ENCODE measurements at regions not wholly inside any gene's neighbourhood (a gene's known extent, or its start where the extent isn't known, plus 50 kb on each side); places are given as distances from the start of the nearest gene placed in this dataset.

DNA sequence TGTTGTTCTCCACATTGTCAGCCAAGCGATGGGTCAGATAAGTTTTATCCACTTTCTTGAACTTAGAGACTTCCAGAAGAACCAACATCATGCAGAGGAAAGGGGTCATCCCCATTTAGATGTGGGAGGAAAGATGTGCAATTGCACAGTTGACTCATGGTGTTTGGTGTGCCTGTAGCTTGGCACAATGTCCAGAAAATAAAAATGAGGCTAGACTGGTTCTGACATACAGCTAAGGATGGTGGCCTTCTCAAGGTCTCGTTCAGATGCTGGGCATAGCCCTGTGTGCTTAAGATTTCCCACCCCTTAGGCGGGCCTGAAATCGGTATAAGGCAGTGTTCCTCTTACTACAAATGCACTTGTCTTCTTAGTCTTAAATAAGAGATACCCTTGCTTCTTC lies 101.1 kb downstream of the PCDH7 start:
- no peak overlapping the region for H3K4me3 ChIP-seq (ENCODE audit: low read depth, low read length)
- DNase-seq (ENCODE audit: low read depth): no peak
- no peaks in the 10 kb centered on the region for H3K36me3 ChIP-seq (ENCODE audit: control insufficient read depth, insufficient read depth, low read length)
- TF ChIP-seq, protein P1, sequence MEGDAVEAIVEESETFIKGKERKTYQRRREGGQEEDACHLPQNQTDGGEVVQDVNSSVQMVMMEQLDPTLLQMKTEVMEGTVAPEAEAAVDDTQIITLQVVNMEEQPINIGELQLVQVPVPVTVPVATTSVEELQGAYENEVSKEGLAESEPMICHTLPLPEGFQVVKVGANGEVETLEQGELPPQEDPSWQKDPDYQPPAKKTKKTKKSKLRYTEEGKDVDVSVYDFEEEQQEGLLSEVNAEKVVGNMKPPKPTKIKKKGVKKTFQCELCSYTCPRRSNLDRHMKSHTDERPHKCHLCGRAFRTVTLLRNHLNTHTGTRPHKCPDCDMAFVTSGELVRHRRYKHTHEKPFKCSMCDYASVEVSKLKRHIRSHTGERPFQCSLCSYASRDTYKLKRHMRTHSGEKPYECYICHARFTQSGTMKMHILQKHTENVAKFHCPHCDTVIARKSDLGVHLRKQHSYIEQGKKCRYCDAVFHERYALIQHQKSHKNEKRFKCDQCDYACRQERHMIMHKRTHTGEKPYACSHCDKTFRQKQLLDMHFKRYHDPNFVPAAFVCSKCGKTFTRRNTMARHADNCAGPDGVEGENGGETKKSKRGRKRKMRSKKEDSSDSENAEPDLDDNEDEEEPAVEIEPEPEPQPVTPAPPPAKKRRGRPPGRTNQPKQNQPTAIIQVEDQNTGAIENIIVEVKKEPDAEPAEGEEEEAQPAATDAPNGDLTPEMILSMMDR (IDR thresholded peaks at IDR 0.05; ENCODE audit: insufficient read depth, low read length, poor library complexity, severe bottlenecking): no peak
- no peaks in the 10 kb centered on the region for H3K27me3 ChIP-seq (ENCODE audit: control insufficient read depth, insufficient read depth, low read length)

DNA sequence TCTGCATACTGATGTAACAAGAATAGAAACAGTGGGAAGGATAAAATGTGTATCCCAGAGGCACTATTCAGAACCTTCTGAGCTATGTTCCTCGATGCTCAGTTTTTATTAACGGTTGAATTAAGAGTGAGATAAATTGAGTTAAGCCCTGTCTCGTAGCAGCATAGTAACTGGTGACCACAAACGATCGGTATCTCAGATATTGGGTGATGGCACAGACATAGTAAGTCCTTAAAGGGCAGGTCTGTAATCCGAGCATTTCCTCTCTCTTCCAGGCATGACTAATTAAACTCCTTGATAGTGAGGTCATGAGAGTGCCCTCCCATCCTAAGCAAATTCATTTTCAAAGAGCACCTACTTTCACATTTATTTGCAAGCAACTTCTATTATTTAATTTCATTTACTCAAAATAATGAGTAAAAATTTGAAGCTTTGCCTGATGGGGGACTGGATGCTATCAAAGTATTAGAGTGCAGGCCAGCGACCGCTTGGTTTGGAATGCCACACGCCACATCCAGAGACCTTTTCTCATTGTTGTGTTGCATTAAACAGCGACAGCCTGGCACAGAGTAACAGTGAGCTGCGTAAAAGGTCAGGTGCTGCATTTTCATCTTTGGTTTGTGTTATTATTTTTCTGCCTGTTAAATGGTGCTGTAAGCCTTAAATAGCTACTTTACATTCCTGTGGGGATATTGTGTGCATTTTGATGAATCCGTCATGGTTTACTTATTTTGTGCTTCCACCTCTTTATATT lies 101.9 kb downstream of the PCDH7 start:
- TF ChIP-seq, protein P1 (IDR thresholded peaks at IDR 0.05; ENCODE audit: insufficient read depth, low read length, poor library complexity, severe bottlenecking): no peak
- peak; percentile 29 for DNase-seq (ENCODE audit: low read depth)
- H3K27me3 ChIP-seq (ENCODE audit: control insufficient read depth, insufficient read depth, low read length): no peaks in the 10 kb centered on the region
- H3K4me3 ChIP-seq (ENCODE audit: low read depth, low read length): no peak overlapping the region
- H3K36me3 ChIP-seq (ENCODE audit: control insufficient read depth, insufficient read depth, low read length): no peaks in the 10 kb centered on the region

DNA sequence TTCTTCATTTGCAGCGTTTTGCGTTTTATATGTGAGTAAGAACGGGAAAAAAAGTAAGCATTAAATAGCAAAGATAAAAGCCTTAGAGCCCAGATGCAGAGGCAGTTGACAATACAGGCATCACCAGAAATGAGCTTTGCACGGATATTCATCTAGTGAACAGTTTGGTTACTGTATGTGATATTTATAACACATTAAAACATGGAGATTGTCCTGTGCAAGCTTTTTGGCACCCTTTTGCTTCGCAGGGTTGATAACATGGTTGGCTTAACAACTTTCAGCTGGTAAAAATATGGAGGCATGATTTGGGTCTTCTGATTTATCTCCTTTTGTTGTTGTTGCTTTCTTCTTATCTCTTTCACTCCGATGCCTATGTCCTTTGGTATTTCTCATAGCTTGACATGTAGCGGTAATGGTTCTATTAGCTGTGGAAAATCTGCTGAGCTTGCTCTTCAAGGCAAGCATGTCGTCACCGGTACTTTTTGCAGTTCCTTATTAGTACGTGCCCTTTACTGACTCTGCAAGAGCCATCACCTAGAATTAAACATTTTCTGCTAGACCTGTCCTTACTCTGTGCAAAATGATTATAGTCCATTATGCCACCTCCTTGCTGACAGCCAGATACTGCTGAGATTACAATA lies 102.9 kb downstream of the PCDH7 start:
- DNase-seq (ENCODE audit: low read depth): no peak
- H3K36me3 ChIP-seq (ENCODE audit: control insufficient read depth, insufficient read depth, low read length): no peaks in the 10 kb centered on the region
- TF ChIP-seq, protein P1 (IDR thresholded peaks at IDR 0.05; ENCODE audit: insufficient read depth, low read length, poor library complexity, severe bottlenecking): no peak
- no peak overlapping the region for H3K4me3 ChIP-seq (ENCODE audit: low read depth, low read length)
- no peaks in the 10 kb centered on the region for H3K27me3 ChIP-seq (ENCODE audit: control insufficient read depth, insufficient read depth, low read length)

DNA sequence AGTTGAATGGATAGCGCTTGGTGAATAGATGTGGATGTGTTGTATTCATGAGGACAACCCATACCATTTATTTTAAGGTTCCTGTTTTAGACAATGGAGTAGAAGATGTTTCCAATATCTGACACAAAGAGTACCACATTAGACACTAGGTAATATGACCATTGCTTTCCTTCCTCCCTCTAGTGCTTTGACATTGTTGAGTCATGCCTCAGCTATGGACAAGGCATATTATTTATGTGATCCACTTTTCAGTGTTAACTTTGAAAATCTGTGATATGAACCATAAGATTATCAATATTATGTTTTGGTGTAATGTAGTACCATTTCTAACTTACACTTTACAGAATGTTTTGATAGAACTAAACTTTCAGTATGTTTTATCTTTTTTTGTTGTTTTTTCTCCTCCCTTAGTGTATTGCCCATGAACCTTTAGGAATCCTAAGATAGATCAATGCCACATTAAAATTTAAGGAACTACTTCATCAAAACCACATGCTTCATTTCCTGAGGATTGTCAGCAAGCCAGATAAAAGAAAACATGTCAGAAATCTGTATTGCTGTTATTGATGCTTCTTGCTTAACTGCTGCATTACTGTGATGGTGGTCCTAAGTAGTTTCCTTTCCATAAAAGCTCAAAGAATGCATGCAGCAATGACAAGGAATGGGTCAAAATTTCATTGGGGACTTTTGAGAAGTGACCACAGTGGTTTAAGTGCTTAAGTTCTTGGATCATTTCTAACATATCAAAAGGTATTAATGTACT lies 105.0 kb downstream of the PCDH7 start:
- H3K27me3 ChIP-seq (ENCODE audit: control insufficient read depth, insufficient read depth, low read length): no peaks in the 10 kb centered on the region
- TF ChIP-seq, protein P1 (IDR thresholded peaks at IDR 0.05; ENCODE audit: insufficient read depth, low read length, poor library complexity, severe bottlenecking): no peak
- H3K36me3 ChIP-seq (ENCODE audit: control insufficient read depth, insufficient read depth, low read length): no peaks in the 10 kb centered on the region
- H3K4me3 ChIP-seq (ENCODE audit: low read depth, low read length): no peak overlapping the region
- no peak for DNase-seq (ENCODE audit: low read depth)

DNA sequence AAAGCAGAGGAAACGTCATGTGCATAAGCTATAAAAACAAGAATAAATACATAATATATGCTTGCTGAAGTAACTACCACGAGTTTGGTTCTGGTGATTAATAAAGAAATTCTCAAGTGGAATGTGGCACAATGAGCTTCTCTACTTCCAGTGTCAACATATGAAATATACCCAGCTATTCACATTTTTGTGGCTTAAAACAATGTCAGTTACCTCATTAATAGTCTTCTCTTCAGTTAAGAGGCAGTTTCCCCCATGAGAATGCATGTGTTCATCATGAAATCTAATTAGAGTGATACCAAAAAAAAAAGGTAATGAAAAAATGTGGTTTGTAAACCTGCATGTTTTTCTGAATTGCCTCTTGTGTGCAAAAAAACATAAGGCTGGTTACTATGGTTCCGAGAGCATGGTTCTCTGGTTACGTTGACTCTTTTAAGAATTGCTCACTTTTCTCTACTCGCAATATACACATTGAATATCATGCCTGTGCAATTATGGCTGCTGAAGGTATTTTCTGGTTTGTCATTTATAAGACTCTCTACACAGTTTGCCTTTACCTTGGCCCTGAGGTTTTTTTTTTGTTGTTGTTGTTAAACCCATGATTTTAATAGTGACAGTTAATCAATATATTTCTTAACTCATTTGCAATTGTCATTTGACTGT lies 108.2 kb downstream of the PCDH7 start:
- no peaks in the 10 kb centered on the region for H3K27me3 ChIP-seq (ENCODE audit: control insufficient read depth, insufficient read depth, low read length)
- no peaks in the 10 kb centered on the region for H3K36me3 ChIP-seq (ENCODE audit: control insufficient read depth, insufficient read depth, low read length)
- no peak overlapping the region for H3K4me3 ChIP-seq (ENCODE audit: low read depth, low read length)
- no peak for DNase-seq (ENCODE audit: low read depth)
- TF ChIP-seq, protein P1 (IDR thresholded peaks at IDR 0.05; ENCODE audit: insufficient read depth, low read length, poor library complexity, severe bottlenecking): no peak

Data from kidney epithelial cell (primary cell).